ENCODE measurements at regions not wholly inside any gene's neighbourhood (a gene's known extent, or its start where the extent isn't known, plus 50 kb on each side); places are given as distances from the start of the nearest gene placed in this dataset.
"Not testable (repeated sequence)": the region's sequence is repeated elsewhere in the genome, so short reads cannot be mapped to it uniquely, and the experiment has no call there.

DNA sequence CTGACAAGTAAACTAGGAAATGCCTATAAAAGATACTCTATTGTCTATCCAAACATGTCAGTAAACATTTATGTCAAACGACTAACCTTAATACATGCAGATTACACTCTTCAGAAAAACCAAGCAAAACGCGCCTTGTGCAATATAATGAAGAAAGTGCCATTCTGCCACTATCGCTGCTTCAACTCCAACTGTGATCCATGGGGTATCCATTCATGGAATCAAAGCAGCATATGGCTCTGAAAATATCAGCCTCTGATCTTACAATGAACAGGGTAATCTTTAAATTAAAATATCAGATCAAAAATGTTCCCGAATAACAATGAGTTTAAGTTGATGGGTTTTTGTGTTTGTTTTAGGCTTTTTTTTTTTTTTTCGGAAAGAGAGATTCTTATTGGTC lies 105.5 kb upstream of the SETMAR start:
- ATAC-seq (no peak), DNase-seq (ENCODE audit: low spot score) (no peak)
- intact Hi-C loops (cut with DNase I), result no loop called here

DNA sequence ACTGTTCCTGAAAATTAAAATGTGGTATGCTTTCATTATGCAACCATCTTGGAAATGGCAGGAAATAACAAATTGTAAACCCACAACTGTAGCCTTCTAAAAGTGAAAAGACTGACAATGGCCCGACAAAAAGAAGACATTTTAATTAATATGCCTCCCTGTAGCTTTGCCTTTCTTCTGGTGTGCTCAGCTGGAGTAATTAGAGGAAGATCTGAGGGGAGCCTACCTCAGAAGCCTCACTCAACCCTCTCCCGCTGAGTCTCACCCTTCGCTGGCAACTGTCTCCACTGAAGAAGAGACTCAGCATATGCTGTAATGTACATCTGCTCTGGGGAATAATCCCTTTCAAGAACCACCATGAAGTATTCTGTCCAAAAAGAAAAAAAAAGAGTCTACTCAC lies 104.7 kb upstream of the SETMAR start:
- ATAC-seq, result no peak
- DNase-seq (ENCODE audit: low spot score), result no peak
- intact Hi-C loops (cut with DNase I), result no loop called here

DNA sequence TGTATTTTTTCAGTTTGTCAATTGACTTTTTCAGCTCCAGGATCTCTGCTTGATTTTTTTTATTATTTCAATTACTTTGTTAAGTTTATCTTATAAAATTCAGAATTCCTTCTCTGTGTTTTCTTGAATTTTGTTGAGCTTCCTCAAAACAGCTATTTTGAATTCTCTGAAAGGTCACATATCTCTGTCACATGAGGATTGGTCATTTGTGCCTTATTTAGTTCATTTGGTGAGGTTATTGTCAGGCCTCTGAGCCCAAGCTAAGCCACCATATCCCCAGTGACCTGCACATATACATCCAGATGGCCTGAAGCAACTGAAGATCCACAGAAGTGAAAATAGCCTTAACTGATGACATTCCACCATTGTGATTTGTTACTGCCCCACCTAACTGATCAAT lies 98.4 kb upstream of the SETMAR start:
- intact Hi-C loops (cut with DNase I); DNase-seq (ENCODE audit: low spot score); ATAC-seq: not testable (repeated sequence)

DNA sequence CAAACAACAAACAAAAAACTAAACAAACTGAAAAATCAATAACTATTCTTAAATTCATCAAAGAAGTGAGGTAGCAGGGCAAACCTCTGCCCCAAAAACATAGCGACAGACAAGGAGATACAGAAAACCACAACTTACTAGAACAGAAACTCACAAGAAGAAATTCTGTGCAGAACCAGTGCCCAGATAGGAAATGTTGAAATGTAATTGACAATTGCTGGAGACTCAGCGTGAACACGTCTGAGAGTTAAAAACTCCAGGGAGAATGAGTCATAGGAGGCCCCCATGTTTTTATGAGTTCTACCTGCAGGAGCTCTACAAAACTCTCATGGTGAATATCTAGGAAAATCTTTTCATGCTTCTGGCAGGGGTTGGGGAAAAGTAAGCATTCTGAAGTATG lies 95.5 kb upstream of the SETMAR start:
- DNase-seq (ENCODE audit: low spot score) (no peak), ATAC-seq (no peak)
- intact Hi-C loops (cut with DNase I), result no loop called here

DNA sequence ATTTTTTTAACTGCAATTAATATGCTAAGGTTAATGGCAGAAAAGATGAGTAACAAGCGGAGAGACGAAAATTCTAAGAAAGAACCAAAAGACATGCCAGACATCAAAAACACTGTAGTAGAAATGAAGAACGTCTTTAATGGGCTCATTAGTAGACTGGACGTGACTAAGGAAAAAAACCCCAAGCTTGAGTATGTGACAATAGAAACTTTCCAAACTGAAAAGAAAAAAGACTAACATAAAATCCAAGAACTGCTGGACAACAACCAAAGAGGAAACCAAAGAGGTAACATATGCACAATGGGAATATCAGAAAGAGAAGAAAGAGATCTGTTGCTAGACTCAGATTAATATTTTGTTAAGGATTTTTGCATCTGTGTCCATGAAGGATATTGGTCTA lies 94.6 kb upstream of the SETMAR start:
- DNase-seq (ENCODE audit: low spot score) (no peak), ATAC-seq (no peak)
- intact Hi-C loops (cut with DNase I), result no loop called here

DNA sequence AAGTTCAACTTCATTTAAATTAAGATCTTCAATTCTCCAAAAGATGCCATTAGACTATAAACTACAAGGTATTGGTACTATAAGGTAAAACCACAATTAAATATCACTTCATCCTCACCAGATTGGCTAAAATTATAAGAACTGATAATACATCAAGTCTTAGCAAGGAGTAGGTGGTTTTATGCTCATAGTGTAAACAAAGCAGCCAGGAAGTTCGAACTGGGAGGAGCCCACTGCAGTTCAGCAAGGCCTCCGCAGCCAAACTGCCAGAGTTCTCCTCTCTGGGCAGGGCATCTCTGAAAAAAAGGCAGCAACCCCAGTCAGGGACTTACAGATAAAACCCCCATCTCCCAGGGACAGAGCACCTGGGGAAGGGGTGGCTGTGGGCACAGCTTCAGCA lies 91.6 kb upstream of the SETMAR start:
- intact Hi-C loops (cut with DNase I), result no loop called here
- DNase-seq (ENCODE audit: low spot score), result no peak
- no peak for ATAC-seq

DNA sequence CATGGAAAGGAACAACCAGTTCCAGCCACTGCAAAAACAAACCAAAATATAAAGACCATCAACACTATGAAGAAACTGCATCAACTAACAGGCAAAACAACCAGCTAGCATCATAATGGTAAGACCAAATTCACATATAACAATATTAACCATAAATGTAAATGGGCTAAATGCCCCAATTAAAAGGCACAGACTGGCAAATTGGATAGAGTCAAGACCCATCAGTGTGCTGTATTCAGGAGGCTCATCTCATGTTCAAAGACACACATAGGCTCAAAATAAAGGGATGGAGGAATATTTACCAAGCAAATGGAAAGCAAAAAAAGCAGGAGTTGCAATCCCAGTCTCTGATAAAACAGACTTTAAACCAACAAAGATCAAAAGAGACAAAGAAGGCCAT lies 89.7 kb upstream of the SETMAR start:
- intact Hi-C loops (cut with DNase I); DNase-seq (ENCODE audit: low spot score); ATAC-seq: not testable (repeated sequence)

DNA sequence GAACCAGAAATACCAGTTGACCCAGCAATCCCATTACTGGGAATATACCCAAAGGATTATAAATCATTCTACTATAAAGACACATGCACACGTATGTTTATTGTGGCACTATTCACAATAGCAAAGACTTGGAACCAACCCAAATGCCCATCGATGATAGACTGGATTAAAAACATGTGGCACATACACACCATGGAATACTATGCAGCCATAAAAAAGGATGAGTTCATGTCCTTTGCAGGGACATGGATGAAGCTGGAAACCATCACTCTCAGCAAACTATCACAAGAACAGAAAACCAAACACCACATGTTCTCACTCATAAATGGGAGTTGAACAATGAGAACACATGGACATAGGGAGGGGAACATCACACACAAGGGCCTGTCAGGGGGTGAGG lies 86.2 kb upstream of the SETMAR start:
- DNase-seq (ENCODE audit: low spot score); ATAC-seq; intact Hi-C loops (cut with DNase I): not testable (repeated sequence)

DNA sequence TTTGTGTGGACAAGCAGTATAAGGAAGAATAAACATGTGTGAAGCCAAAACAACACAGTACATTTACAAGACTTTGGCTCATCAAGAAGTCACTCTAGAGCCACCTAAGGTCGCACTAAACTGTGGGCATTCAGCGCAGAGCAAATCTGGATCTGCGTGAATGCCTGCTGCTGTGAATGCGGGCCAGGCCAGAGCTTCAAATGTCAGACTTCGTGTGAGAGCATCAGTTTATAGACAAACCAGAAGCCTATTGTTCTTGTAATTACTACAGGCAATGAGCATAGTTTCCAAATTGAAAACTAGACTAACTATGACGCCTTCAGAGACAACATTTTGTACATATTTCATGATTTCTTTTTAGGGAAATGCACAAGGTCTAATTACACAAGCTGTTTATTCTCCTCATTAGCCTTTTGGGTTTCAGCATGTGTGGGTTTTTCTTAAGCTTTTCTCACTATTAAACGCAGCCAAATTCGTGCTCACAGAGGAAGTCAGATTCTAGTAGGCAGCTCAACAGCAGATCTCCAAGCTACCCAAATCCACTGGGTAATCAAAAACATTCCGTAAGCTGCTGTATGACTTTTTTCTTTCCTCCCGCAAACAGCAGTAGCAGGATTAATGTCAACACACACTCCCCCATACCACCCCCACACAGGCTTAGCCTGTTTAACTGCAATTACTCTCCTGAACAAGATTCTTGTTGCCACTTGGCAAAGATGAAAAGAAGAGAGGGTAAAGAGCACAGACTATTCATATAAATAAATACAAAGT lies 84.5 kb upstream of the SETMAR start:
- DNase-seq (ENCODE audit: low spot score) (no peak), ATAC-seq (no peak)
- intact Hi-C loops (cut with DNase I), result no loop called here

DNA sequence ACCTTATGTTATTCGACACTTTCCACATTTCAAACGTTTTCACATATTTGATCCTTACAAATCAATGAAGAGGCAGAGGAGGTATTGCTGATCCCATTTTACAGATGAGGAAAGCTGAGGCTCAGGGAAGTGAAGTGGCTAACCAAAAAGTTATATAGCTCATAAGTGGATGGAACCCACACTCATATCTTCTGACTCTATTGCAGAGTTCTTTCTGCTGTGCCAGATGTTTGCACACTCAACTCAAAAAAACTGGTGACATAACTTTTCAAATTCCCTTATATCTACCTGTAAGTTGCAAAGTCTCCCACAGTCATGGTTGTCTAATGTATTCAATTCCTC lies 84.0 kb upstream of the SETMAR start:
- ATAC-seq (no peak), DNase-seq (ENCODE audit: low spot score) (no peak)
- intact Hi-C loops (cut with DNase I), result no loop called here

DNA sequence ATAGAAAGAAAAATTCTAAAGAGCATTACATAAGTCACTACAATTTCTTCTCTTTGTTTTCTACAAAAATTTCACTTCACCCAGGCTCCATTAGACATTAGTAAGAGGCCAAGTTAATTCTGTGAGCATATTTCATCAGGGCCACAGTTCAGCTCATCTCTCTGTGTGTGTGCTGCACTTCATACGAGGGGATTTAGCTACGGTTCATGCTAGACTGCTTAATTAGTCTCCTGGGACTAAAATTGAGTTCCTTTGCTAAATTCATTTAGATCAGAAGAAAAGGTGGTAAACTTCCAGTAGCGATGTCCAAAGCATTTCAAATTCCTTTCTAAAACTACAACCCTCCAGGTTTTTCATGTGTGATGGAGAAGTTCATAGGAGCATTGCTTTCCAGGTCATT lies 83.1 kb upstream of the SETMAR start:
- intact Hi-C loops (cut with DNase I), result no loop called here
- ATAC-seq (no peak), DNase-seq (ENCODE audit: low spot score) (no peak)

DNA sequence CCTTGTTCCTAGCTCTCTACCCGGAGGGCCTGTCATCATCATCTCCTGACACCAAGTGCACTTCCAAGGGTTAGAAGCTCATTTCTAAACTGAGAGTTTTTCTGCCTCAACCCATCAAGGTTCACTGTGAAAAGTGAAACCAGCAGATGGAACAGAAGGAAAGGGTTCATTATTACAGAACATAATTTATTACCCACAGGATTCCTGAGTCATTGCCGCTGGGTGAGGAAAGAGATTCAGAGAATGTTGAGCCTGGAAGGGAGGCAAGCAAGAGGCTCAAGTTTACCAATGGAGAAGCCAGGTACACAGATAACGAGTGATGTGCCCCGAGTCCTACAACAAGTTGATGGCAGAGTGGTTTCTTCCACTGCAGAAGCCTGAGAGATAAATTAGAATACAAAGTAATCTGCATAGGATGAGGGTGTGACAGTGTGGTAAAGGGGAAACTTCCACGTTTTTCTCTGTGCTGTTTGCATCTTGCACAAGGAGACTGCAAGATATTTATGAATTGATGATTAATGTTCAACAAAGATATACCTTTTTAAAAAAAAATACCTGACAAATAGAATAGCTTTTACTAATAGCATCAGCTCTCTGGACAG lies 80.5 kb upstream of the SETMAR start:
- intact Hi-C loops (cut with DNase I), result no loop called here
- DNase-seq (ENCODE audit: low spot score) (no peak), ATAC-seq (no peak)

DNA sequence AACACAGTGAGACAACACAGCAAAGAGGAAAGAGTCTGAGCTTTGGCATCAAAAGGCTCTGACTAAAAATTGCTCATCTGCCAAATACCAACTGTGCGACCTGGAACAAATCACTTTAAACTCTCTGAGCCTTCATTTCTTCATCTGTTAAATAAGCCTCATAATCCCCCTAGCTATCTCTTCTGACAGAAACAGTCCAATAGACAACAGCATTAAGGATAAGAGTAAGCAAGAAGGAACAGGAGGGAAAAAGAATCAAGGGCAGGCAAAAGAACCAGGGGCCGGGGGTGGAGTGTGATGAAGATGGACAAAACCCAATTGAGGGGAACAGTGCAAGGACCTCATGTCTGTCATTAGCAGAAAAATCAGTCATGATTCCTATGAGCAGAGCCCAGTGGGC lies 79.4 kb upstream of the SETMAR start:
- intact Hi-C loops (cut with DNase I), result no loop called here
- no peak for ATAC-seq
- DNase-seq (ENCODE audit: low spot score), result no peak

DNA sequence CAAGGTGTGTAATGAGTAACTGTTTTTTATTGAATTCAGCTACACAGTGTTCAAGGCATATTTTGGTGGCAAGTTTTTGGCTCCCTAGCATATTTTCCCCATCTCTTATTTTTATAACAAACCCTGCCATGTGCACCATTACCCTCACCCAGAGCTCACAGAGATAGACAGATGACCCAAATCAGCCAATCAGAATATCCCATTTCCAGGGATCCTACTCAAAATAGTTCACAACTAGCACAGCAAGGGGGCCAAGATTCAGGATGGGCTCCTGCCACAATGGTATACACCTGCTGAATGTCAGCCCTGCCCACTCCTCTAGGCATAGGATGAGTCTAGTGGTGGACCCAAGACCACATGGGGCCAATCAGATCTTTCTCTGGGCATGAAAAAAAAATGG lies 78.8 kb upstream of the SETMAR start:
- intact Hi-C loops (cut with DNase I), result no loop called here
- no peak for DNase-seq (ENCODE audit: low spot score)
- ATAC-seq, result no peak

DNA sequence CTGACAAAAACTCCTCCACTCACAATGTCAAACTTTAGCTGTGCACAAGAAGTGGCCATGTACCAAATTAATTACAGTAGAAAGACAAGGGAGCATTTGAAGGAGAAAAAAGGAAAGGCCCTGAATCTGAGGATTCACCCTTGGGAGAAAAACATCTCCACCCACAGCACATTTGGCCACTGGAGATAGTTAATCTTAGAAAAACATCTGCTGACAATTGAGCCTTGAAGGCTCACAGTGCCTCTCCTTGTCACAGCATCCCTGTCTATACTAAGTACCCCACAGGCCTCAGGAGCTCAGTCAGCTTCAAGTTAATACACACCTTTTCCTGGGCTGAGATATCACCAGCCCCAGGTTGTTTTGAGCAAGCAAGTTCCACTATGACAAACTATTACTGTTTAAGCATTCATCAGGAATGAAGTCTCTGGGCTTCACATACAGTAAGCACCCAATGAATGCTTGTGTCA lies 78.1 kb upstream of the SETMAR start:
- DNase-seq (ENCODE audit: low spot score) (no peak), ATAC-seq (no peak)
- intact Hi-C loops (cut with DNase I), result no loop called here

DNA sequence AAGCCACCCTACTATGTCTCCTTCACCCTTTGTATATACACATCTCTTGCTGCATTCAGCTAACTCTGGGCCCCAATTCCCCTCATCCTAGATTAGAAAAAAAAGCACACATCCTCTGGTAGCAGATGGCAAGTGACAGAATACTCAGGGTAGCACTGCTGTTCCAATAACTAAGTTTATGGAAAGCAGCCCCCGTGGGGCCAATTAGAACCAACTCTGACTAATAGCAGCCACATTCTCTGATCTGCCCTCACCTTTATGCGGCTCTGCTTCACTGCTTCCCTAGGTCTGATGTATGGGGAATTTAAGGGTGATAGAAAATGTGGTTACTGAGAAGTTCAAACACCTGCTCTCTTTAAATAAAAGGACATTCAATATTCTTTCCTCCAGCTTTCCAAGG lies 74.9 kb upstream of the SETMAR start:
- intact Hi-C loops (cut with DNase I), result no loop called here
- DNase-seq (ENCODE audit: low spot score) (no peak), ATAC-seq (no peak)

DNA sequence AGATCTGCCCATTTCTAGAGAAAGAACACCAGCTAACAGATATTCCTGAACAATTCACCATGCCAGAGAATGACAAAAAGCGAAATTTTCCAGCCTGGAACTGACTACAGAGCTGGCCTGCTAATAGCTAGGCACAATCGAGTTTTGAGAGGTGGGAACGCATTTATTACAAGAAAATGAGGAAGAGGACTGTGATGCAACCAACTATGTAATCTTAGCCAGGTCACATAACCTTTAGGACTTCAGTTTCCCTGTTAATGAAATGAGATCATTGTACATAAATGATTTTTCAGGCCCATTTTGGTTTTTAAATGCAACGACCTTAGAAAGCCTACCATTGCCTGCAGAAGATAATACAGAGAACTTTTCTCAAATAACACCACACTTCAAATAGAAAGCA lies 72.1 kb upstream of the SETMAR start:
- intact Hi-C loops (cut with DNase I), result no loop called here
- DNase-seq (ENCODE audit: low spot score) (no peak), ATAC-seq (no peak)

DNA sequence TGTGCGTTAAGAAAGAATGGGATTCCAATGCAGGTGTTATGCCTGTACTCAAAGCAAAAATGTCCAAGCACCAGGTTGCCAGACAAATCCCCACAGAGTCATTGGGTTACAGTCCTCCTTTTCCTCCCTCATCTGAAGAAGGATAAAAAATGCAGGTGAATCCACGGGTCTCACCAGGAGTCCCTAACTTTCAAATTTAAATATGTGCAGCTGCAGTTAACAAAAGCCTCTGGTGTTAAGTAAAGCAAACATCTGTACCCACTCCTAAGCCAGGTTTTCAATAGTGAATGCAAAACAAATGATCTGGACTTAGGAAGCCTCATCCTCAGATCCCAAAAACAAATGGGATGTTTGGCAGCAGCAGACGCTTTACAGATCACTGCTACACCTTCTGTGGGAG lies 70.4 kb upstream of the SETMAR start:
- intact Hi-C loops (cut with DNase I), result no loop called here
- ATAC-seq (no peak), DNase-seq (ENCODE audit: low spot score) (no peak)

DNA sequence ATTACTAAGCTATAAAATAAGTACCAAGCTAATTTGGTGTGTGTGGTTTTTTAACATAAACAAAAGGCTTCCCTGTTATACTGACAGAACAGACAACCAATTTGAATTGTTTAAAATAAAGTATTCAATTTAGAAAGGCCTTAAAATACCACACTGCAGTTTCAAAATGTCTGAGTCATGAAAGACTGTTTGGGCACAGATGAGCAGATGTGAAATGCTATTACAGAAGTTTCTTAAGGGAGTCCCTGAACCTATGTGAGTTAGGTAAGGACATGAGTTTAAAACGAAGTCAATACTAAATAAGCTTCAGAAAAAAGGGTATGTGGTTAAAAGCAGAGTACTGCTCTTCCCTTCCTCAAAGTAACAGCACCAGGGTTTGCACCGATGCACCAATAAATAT lies 69.7 kb upstream of the SETMAR start:
- ATAC-seq (no peak), DNase-seq (ENCODE audit: low spot score) (no peak)
- intact Hi-C loops (cut with DNase I), result no loop called here

DNA sequence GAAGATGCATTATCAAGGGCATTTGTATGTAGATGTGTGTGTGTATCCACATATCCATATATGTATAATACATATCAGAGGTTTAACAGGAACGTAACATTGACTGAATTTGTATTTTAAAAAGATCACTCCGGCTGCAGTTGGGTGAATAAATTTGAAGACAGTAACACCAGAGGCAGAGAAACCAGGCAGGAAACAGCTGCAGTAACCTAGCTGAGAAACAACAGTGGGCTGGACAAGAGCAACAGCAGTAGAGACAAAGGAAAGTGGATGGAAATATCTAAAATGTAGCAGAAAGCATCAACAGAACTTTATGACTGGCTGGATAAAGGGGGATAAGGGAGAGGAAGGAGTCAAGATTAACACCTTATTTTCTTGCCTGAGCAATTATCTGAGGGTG lies 68.3 kb upstream of the SETMAR start:
- intact Hi-C loops (cut with DNase I), result no loop called here
- ATAC-seq, result no peak
- DNase-seq (ENCODE audit: low spot score), result no peak

DNA sequence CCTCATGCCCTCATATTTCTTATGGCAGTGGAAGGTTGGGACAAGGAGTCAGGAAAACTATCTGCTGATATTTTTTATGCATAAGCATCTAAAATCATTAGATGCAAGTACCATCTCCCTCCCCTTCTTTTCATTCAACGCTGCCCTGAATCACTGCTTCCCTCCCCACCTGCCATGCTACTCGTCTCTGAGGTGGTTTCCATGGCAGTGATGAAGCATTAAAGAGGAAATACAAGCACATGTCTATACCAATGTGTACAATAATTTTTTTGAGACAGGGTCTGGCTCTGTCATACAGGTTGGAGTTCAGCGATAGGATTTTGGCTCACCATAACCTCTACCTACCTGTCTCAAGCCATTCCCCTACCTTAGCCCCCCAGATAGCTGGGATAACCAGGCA lies 67.5 kb upstream of the SETMAR start:
- intact Hi-C loops (cut with DNase I), result no loop called here
- DNase-seq (ENCODE audit: low spot score) (no peak), ATAC-seq (no peak)

Data from sciatic nerve (tissue), 2 donors.